Activated B cell treated with CpG ODN at 0.5 μM for 24 hours (primary cell): ENCODE measurements at regions not wholly inside any gene's neighbourhood (a gene's known extent, or its start where the extent isn't known, plus 50 kb on each side); places are given as distances from the start of the nearest gene placed in this dataset.

Experiments
- ATAC-seq: fragments of 200-7000 bp; cut with Tn5 transposase; one replicate; pipeline ENCODE4 v1.10.0; 2021; ENCODE audit warnings: low read depth, mild to moderate bottlenecking, moderate library complexity
- CTCF ChIA-PET: fragments of 350-600 bp; sonication (Branson Sonifier 250); formaldehyde crosslinking; loops from one replicate; lab custom pipeline; 2021; ENCODE audit warnings: antibody characterized with exemption; lab: Charles Lee
- POLR2A ChIA-PET: fragments of 350-600 bp; sonication (Branson Sonifier 250); formaldehyde crosslinking; loops from one replicate; lab custom pipeline; 2021; ENCODE audit warnings: antibody characterized with exemption; lab: Charles Lee
- DNase-seq: peaks from one replicate; pipeline ENCODE4 v3.0.0; 2022
- H3K27ac Mint-ChIP-seq: one replicate; pipeline ENCODE4 v1.8.0; 2020; ENCODE audit warnings: mixed read lengths
- H3K27me3 Mint-ChIP-seq: one replicate; pipeline ENCODE4 v1.8.0; 2021; ENCODE audit warnings: mixed read lengths
- H3K36me3 Mint-ChIP-seq: one replicate; pipeline ENCODE4 v1.8.0; 2021; ENCODE audit warnings: low read depth, mixed read lengths
- H3K4me1 Mint-ChIP-seq: one replicate; pipeline ENCODE4 v1.8.0; 2021; ENCODE audit warnings: mixed read lengths
- H3K4me3 Mint-ChIP-seq: one replicate; pipeline ENCODE4 v1.8.0; 2020; ENCODE audit warnings: mild to moderate bottlenecking, mixed read lengths
- H3K9me3 Mint-ChIP-seq: one replicate; pipeline ENCODE4 v1.8.0; 2020; ENCODE audit warnings: mixed read lengths
- intact Hi-C: fragments of 100-400 bp; cut with micrococcal nuclease; formaldehyde crosslinking; loops from one replicate; pipeline ENCODE4 v1.15.1; 2024
- TF ChIP-seq, protein P1 (sequence below): fragments of 200-600 bp; IDR thresholded peaks from one replicate; pipeline ENCODE4 v1.8.0; 2022; ENCODE audit warnings: antibody characterized with exemption, mild to moderate bottlenecking

DNA sequence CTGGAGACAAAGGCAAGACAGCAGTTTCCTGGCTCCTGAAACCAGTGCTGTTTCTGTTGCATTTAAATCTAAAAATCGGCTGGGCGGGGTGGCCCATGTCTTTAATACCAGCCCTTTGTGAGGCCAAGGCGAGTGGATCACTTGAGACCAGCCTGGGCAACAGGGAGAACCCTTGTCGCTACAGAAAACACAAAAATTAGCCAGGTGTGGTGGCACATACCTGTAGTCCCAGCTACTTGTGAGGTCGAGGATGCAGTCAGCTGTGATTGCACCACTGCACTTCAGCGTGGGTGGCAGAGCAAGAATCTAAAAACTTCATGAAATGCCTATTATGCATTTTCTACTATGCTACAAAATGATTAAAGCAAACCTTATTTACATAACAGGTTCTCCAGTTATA lies 205.4 kb upstream of the ITM2A start:
- ChIA-PET CTCF (no interaction called here), POLR2A (no interaction called here)
- DNase-seq (no peak), ATAC-seq (no peak)
- no peak overlapping the region for H3K4me3 Mint-ChIP-seq
- H3K4me1 Mint-ChIP-seq: no peaks in the 10 kb centered on the region
- no peaks in the 10 kb centered on the region for H3K36me3 Mint-ChIP-seq
- intact Hi-C loops: no loop called here
- no peaks in the 10 kb centered on the region for H3K27me3 Mint-ChIP-seq
- TF ChIP-seq, protein P1, sequence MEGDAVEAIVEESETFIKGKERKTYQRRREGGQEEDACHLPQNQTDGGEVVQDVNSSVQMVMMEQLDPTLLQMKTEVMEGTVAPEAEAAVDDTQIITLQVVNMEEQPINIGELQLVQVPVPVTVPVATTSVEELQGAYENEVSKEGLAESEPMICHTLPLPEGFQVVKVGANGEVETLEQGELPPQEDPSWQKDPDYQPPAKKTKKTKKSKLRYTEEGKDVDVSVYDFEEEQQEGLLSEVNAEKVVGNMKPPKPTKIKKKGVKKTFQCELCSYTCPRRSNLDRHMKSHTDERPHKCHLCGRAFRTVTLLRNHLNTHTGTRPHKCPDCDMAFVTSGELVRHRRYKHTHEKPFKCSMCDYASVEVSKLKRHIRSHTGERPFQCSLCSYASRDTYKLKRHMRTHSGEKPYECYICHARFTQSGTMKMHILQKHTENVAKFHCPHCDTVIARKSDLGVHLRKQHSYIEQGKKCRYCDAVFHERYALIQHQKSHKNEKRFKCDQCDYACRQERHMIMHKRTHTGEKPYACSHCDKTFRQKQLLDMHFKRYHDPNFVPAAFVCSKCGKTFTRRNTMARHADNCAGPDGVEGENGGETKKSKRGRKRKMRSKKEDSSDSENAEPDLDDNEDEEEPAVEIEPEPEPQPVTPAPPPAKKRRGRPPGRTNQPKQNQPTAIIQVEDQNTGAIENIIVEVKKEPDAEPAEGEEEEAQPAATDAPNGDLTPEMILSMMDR: no peak
- peaks cover 9% of the 10 kb centered on the region for H3K9me3 Mint-ChIP-seq
- H3K27ac Mint-ChIP-seq: no peak overlapping the region

DNA sequence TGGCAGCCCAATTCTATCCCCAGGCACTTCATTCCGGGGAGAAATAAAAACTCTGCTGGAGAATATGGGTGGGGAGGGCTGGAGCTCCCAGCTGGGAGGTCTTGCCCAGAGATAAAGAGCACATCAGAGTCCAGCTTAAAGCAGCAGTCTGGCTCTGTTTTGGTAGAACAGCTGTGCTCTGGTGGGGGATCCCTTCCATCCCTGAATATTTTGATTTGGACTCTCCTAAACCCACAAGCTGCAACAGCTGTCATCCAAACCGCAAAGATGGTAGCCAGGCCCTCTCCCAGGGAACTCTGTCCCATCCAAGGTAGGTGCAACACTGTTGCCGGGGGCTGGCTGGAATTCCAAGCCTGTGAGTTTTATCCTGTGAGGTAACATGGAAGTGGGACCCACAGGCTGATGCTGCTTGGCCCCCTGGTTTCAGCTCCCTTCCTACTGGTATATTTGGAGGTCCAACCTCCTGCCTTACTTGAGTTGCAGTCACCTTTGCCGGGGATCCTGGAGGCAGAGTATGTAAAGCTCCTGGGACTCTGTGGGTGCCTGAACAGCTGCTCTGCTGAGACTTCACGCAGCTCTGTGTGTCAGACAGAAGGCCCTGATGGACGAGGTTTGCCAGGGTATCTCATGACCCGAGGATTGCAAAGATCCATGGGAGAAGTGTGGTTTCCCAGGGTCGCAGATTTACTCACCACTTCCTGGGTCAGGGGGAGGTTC lies 203.5 kb upstream of the ITM2A start:
- H3K4me3 Mint-ChIP-seq: no peak overlapping the region
- H3K9me3 Mint-ChIP-seq: peaks cover 9% of the 10 kb centered on the region
- DNase-seq (no peak), ATAC-seq (no peak)
- no peaks in the 10 kb centered on the region for H3K27me3 Mint-ChIP-seq
- POLR2A ChIA-PET: no interaction called here
- CTCF ChIA-PET: no interaction called here
- intact Hi-C loops: no loop called here
- TF ChIP-seq, protein P1: no peak
- H3K27ac Mint-ChIP-seq: no peak overlapping the region
- H3K4me1 Mint-ChIP-seq: no peaks in the 10 kb centered on the region
- H3K36me3 Mint-ChIP-seq: no peaks in the 10 kb centered on the region

DNA sequence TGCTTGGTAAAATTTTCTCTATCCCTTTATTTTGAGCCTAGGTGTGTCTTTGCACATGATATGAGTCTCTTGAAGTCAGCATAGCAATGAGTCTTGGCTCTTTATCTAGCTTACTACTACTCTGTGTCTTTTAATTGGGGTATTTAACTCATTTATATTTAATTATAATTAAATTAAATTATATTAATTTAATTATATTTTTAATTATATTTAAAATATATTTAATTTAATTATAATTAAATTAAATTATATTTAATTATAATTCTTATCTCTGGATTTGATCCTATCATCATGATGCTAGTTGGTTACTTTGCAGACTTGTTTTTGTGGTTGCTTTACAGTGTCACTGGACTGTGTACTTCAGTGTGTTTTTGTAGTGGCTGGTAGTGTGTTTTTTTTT lies 201.2 kb upstream of the ITM2A start:
- ATAC-seq: no peak
- H3K4me3 Mint-ChIP-seq: no peak overlapping the region
- CTCF ChIA-PET: no interaction called here
- peaks cover 9% of the 10 kb centered on the region for H3K9me3 Mint-ChIP-seq
- POLR2A ChIA-PET: no interaction called here
- no peak overlapping the region for H3K27ac Mint-ChIP-seq
- TF ChIP-seq, protein P1: no peak
- H3K27me3 Mint-ChIP-seq: no peaks in the 10 kb centered on the region
- no peaks in the 10 kb centered on the region for H3K4me1 Mint-ChIP-seq
- intact Hi-C loops: no loop called here
- DNase-seq: no peak
- no peaks in the 10 kb centered on the region for H3K36me3 Mint-ChIP-seq

DNA sequence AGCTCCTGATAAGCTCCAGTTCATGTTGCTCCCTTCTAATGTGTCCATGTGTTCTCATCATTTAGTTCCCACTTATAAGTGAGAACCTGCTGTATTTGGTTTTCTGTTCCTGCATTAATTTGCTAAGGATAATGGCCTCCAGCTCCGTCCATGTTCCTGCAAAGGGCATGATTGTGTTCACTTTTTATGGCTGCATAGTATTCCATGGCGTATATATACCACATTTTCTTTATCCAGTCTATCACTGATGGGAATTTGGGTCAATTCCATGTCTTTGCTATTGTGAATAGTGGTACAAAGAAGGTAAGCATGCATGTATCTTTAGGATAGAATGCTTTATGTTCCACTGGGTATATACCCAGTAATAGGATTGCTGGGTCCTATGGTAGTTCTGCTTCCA lies 197.2 kb upstream of the ITM2A start:
- TF ChIP-seq, protein P1: no peak
- Mint-ChIP-seq H3K4me3 (no peak overlapping the region), H3K9me3 (peaks cover 9% of the 10 kb centered on the region), H3K27me3 (no peaks in the 10 kb centered on the region), H3K36me3 (no peaks in the 10 kb centered on the region), H3K4me1 (no peaks in the 10 kb centered on the region), H3K27ac (no peak overlapping the region)
- POLR2A ChIA-PET: no interaction called here
- intact Hi-C loops: no loop called here
- DNase-seq: no peak
- ATAC-seq: no peak
- CTCF ChIA-PET: no interaction called here

DNA sequence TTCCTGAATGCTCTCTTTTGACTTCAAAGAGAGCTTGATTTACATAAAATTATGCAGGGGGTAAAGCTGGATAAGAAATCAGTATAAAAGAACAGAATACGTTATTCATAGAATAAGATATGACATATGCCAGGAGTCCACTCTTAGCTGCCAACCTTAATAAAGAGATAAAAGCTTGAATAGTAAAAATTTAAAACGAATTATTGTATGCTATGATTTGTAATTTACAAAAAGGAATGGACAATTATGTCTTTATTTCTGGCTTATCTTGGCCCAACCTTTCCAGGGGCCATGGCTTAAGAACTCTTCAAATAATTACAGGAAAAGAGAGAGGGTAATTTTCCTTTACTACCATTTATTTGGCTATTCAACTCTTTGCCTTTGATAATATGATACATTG lies 192.2 kb upstream of the ITM2A start:
- Mint-ChIP-seq H3K4me3 (no peak overlapping the region), H3K36me3 (no peaks in the 10 kb centered on the region), H3K9me3 (no peaks in the 10 kb centered on the region), H3K27me3 (no peaks in the 10 kb centered on the region), H3K27ac (no peak overlapping the region), H3K4me1 (no peaks in the 10 kb centered on the region)
- ChIA-PET CTCF (no interaction called here), POLR2A (no interaction called here)
- no peak for ATAC-seq
- TF ChIP-seq, protein P1: no peak
- intact Hi-C loops: no loop called here
- DNase-seq: no peak
